SK-N-SH treated with all-trans-retinoic acid at 6 μM for 48 hours (cell line): ENCODE measurements at regions not wholly inside any gene's neighbourhood (a gene's known extent, or its start where the extent isn't known, plus 50 kb on each side); places are given as distances from the start of the nearest gene placed in this dataset.

Source experiments
- ATAC-seq: fragments of 200-7000 bp; cut with Tn5 transposase; 3 replicates; pipeline ENCODE4 v1.9.1; 2020; ENCODE audit warnings: mild to moderate bottlenecking, moderate library complexity
- ARNTL ChIP-seq: fragments of 450-650 bp; formaldehyde crosslinking; IDR thresholded peaks from 2 replicates; pipeline ENCODE4 v1.5.0; 2020; ENCODE audit warnings: low read depth, mild to moderate bottlenecking, moderate library complexity, borderline replicate concordance
- BACH2 ChIP-seq: fragments of 250-450 bp; sonication (Bioruptor Pico); IDR thresholded peaks from 2 replicates; pipeline ENCODE4 v1.9.0; 2021; ENCODE audit warnings: mild to moderate bottlenecking, borderline replicate concordance
- CREB5 ChIP-seq: fragments of 250-450 bp; sonication (Bioruptor Pico); IDR thresholded peaks from 2 replicates; pipeline ENCODE4 v1.5.1; 2020; ENCODE audit warnings: low read depth, mild to moderate bottlenecking, moderate library complexity
- CSDC2 ChIP-seq: fragments of 250-450 bp; sonication (Bioruptor Pico); IDR thresholded peaks from 2 replicates; pipeline ENCODE4 v1.5.0; 2020; ENCODE audit warnings: mild to moderate bottlenecking, moderate library complexity
- ESRRG ChIP-seq: fragments of 250-450 bp; sonication (Bioruptor Pico); IDR thresholded peaks from 2 replicates; pipeline ENCODE4 v1.6.1; 2021; ENCODE audit warnings: mild to moderate bottlenecking
- OSR1 ChIP-seq: fragments of 250-450 bp; sonication (Bioruptor Pico); IDR thresholded peaks from 2 replicates; pipeline ENCODE4 v1.8.0; 2022; ENCODE audit warnings: moderate library complexity, mild to moderate bottlenecking, inconsistent platforms
- PATZ1 ChIP-seq: fragments of 250-450 bp; sonication (Bioruptor Pico); IDR thresholded peaks from 2 replicates; pipeline ENCODE4 v1.8.0; 2020; ENCODE audit warnings: mild to moderate bottlenecking, moderate library complexity, borderline replicate concordance
- POU6F1 ChIP-seq: fragments of 250-450 bp; sonication (Bioruptor Pico); IDR thresholded peaks from 2 replicates; pipeline ENCODE4 v1.8.0; 2021; ENCODE audit warnings: low read depth, mild to moderate bottlenecking, moderate library complexity, borderline replicate concordance
- PPARA ChIP-seq: fragments of 250-450 bp; sonication (Bioruptor Pico); IDR thresholded peaks from 2 replicates; pipeline ENCODE4 v1.5.0; 2020; ENCODE audit warnings: mild to moderate bottlenecking, borderline replicate concordance
- RARB ChIP-seq: fragments of 250-450 bp; sonication (Bioruptor Pico); IDR thresholded peaks from 2 replicates; pipeline ENCODE4 v1.8.0; 2021; ENCODE audit warnings: mild to moderate bottlenecking, moderate library complexity
- TOX ChIP-seq: fragments of 250-450 bp; sonication (Bioruptor Pico); IDR thresholded peaks from 2 replicates; pipeline ENCODE4 v1.8.0; 2021; ENCODE audit warnings: mild to moderate bottlenecking, moderate library complexity, borderline replicate concordance
- TSHZ2 ChIP-seq: fragments of 250-450 bp; sonication (Bioruptor Pico); IDR thresholded peaks from 2 replicates; pipeline ENCODE4 v1.5.0; 2020; ENCODE audit warnings: mild to moderate bottlenecking, moderate library complexity
- ZFP30 ChIP-seq: fragments of 450-650 bp; formaldehyde crosslinking; IDR thresholded peaks from 2 replicates; pipeline ENCODE4 v1.5.0; 2022; ENCODE audit warnings: mild to moderate bottlenecking, moderate library complexity
- ZNF70 ChIP-seq: fragments of 450-650 bp; formaldehyde crosslinking; IDR thresholded peaks from 2 replicates; pipeline ENCODE4 v1.5.0; 2020; ENCODE audit warnings: mild to moderate bottlenecking, moderate library complexity
- ZNF8 ChIP-seq: fragments of 450-650 bp; formaldehyde crosslinking; IDR thresholded peaks from 2 replicates; pipeline ENCODE4 v1.5.0; 2020; ENCODE audit warnings: mild to moderate bottlenecking, moderate library complexity

- no peak for TF ChIP-seq BACH2 (CRISPR knock-in tag)
- TF ChIP-seq OSR1 (CRISPR knock-in tag), result no peak
- no peak for TF ChIP-seq POU6F1 (CRISPR knock-in tag)
- no peak for TF ChIP-seq ZNF8 (CRISPR knock-in tag)
- no peak for TF ChIP-seq RARB (CRISPR knock-in tag)
- TF ChIP-seq, all 23 proteins: peak for 0
- ATAC-seq, result no peak
Measured at GRCh38 chr9:119544492-119544891, 175.3 kb upstream of the BRINP1 start.

- no peak for ATAC-seq
- no peak for TF ChIP-seq POU6F1 (CRISPR knock-in tag)
- no peak for TF ChIP-seq CREB5 (CRISPR knock-in tag)
Measured at GRCh38 chr9:119537138-119537537, 167.9 kb upstream of the BRINP1 start.

- TF ChIP-seq BACH2 (CRISPR knock-in tag) (no peak), POU6F1 (CRISPR knock-in tag) (no peak), ZFP30 (CRISPR knock-in tag) (no peak), ARNTL (CRISPR knock-in tag) (no peak), TSHZ2 (CRISPR knock-in tag) (no peak), OSR1 (CRISPR knock-in tag) (no peak), ZNF70 (CRISPR knock-in tag) (no peak), PATZ1 (no peak), CREB5 (CRISPR knock-in tag) (no peak), CSDC2 (CRISPR knock-in tag) (no peak), TOX (CRISPR knock-in tag) (no peak), PPARA (no peak), ESRRG (CRISPR knock-in tag) (no peak)
- no peak for ATAC-seq
Measured at GRCh38 chr9:119533504-119533903, 164.3 kb upstream of the BRINP1 start.
